HG03575 (cell line): ENCODE measurements at regions not wholly inside any gene's neighbourhood (a gene's known extent, or its start where the extent isn't known, plus 50 kb on each side); places are given as distances from the start of the nearest gene placed in this dataset.
"Not testable (repeated sequence)": the region's sequence is repeated elsewhere in the genome, so short reads cannot be mapped to it uniquely, and the experiment has no call there.

Experiments used
- ATAC-seq: cut with Tn5 transposase; IDR thresholded peaks from one replicate; pipeline ENCODE4 v1.9.1; 2021; ENCODE audit not compliant: unreplicated experiment, insufficient number of reproducible peaks, low FRiP score; ENCODE audit errors: extremely low read depth

- ATAC-seq: no peak
Measured at GRCh38 chr6:135603249-135603648, 105.7 kb upstream of the AHI1 start.

DNA sequence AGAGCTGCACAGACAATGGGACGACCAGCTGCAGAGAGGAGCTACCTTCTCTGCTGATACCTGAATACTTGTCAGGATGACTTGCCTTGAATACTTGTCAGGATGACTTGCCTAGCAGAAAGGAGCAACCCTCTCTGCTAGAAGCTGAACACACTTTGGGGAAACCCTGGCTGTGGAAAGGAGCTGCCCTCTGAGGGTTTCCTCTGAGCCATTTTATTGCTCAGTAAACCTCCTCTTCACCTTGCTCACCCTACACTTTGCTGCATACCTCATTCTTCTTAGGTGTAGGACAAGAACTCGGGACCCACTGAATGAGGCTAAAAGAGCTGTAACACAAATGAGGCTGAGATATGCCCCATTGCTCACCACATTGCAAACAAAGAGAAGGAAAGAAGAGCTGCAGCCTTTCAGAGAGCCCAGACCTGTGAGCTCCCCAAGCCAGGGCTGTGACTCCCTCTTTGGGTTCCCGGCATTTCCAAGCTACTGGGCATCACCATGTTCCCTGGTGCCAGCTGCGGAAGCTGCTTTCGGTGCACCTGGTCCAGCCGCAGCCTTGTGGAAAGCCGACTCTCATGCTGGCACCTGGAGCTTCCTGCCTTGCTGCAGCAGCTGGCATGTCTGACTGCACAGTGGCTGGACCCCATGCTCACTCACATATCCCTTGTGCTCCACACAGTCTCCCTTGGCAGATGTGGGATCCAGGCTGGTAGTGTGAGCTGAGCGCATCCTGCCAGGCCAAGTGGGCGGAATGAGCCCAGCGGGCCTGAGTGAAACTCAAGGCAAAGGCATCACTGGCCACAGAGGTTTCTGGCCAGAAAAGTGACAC, 106.7 kb upstream of the AHI1 start:
- no peak for ATAC-seq

- no peak for ATAC-seq
Measured at GRCh38 chr6:135605278-135605790, 107.8 kb upstream of the AHI1 start.

DNA sequence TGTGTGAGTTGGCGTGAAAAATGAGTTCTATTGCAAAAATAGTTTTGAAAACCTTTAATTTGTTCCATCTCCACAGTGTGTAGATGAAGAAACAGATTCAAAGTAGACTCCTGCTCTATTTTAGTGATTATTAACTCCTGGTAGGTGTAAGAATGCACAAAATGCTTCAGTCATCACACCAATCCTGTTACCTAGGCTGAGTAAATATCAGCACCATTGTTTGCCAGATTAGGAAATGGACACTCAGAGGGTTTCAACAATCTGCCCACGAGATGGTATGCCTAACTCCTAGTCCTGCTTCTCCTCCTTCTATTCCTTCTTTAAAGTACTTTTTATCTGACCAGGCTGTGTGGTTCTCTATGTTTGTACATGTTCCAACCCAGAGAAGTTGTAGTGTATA, 108.9 kb upstream of the AHI1 start:
- ATAC-seq: no peak

- ATAC-seq: no peak
Measured at GRCh38 chr6:135608031-135608430, 110.5 kb upstream of the AHI1 start.

DNA sequence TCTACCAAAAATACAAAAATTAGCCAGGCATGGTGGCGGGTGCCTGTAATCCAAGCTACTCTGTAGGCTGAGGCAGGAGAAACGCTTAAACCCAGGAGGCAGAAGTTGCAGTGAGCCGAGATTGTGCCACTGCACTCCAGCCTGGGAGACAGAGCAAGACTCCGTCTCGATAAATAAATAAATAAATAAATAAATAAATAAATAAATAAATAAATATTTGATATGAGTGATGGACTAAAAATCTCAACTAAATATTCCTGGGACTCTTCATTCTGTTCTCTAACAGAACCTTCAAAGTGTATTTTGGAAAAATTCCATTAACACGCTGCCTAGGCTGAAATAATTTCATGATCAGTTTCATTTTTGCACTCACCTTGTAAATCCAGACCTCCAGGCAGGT, 112.7 kb upstream of the AHI1 start:
- ATAC-seq: not testable (repeated sequence)

- ATAC-seq: no peak
Measured at GRCh38 chr6:135616655-135617054, 119.1 kb upstream of the AHI1 start.

GRCh38 chr6:135617222-135617621, 119.7 kb upstream of the AHI1 start:
- no peak for ATAC-seq

DNA sequence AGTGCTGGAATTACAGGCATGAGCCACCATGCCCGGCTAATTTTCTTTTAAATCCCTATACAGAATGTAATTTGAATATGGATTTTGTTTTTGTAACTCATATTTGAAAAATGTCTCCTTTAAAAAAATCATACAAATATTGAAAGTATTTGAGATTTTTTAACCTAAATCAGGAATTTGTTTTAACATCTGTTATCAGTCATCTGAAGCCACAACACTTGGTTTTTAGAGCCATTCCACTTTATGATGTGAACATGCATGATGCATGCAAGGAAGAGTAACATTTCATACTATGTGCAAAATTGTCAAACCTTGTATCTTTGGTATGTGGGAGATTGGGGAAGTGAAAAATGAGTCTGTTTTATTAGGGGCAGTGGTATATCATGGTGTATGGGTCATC, 124.5 kb upstream of the AHI1 start:
- ATAC-seq: no peak

DNA sequence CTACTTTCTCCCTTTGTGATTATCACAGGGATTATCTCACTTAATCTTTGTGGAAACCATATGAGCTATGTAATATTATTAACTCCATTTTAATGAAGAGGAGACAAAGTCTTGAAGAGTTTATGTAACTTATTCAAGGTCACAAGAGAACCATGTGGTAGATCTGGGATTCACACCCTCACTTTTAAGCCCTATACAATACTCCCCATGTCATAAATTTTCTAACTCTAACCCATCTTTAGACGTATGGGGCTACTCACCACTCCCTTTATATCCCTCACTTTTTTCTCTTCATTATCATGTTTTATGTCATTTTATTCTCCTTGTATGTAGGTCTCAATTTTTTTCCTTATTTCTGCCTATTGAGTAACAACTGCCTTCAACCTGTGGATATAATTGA, 126.4 kb upstream of the AHI1 start:
- ATAC-seq: no peak

DNA sequence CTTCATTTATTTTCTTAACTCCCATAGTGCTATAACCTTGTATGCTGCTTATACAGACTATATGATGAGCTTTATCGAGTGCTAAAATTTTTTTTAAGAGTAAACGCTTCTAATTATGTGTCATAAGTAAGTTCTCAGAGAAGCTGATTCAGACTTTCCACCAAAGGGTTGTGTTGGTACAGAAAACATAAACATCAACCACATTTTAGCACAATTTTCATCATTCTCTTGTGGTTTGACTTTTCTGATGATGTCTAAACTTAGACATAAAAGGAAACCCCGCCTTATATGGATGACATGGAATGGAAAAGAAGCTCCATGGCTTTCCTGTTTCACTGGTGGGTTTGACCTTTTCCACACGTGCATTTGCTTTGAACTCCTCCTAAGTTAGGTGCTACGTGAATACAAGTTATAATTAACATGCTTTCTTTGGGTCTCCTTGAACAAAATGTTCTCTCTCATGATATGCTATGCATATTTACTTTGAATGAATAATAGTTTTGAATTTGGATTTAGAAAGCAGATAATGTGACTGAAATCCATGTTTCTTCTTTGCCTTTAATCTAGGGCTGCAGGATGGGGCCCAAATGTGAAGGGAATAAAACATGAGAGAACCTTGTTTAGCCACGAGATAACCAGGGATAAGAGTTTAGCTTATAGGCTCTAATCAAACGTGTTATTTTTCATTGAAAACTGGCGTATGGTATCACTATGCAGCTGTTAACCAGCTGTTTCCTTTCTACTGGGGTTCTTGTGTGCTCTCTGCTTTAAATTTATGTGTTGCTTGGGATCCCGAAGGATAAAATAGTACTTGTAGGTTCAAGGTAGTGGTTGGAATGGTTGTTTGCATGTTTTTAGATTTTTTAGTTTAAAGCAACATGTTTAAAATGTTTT, 127.1 kb upstream of the AHI1 start:
- ATAC-seq: no peak

- not testable (repeated sequence) for ATAC-seq
Measured at GRCh38 chr6:135626001-135626400, 128.5 kb upstream of the AHI1 start.

- peak; percentile 80 for ATAC-seq
Measured at GRCh38 chr6:135627092-135627715, 129.7 kb upstream of the AHI1 start.

GRCh38 chr6:135630789-135631376, 133.3 kb upstream of the AHI1 start:
- ATAC-seq: no peak

GRCh38 chr6:135631821-135632220, 134.3 kb upstream of the AHI1 start:
- ATAC-seq: no peak

DNA sequence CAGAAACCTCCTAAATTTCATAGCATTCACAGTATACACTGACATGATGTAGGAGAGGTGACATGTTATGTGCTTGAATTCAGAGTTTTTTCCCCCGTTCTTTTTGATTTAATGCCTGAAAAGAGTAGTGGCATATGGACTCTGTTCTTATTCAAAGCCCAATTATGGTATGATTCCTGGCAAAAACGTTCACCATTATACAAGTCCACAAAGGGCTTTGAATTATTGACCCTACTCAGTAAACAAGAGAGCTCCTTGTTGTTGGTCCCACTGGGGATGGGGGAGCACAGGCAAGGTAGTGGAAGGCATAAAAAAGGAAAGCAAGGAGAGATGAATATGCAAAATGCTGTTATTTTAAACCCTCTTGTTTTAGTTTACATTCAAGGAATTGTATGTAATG, 136.0 kb upstream of the AHI1 start:
- no peak for ATAC-seq

DNA sequence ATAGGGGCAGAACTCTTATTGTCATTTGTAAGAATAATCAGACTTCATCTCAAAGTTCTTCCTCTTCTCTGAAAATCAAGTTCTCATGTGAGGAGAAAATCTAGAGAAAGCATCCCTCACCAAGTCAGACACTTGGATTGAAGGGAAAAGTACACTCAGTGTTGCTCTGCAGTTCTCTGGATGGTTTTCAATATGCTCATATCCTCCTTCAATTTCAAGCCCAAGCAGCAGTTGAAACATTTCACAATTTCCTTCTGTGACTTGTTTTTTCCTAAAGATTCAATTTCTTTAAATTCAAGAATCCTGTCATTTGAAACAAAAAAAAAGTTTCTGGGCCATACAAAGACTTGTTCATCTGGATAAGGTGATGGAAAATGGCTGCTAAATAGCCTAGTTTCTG, 140.2 kb upstream of the AHI1 start:
- no peak for ATAC-seq

DNA sequence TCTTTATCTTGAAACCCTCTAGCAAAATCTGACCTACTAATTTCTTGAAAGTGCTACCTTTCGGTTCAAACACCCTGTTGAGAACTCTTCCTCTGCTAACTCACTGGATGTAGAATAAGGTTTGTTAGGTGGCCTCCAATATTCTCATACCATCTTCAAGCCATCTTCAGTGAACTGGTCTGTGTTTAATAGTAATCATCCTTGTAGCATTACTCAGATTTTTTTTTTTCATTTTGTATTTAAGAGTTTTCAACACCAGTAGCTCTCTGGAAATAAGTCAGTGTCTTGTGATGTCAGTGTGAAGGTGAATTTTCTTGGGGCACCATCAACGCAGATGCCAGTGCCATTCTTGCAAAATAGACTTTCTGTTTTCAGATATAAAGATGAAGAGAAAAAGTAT, 140.6 kb upstream of the AHI1 start:
- no peak for ATAC-seq

- ATAC-seq: no peak
Measured at GRCh38 chr6:135640048-135640447, 142.5 kb upstream of the AHI1 start.
